ENCODE measurements at regions not wholly inside any gene's neighbourhood (a gene's known extent, or its start where the extent isn't known, plus 50 kb on each side); places are given as distances from the start of the nearest gene placed in this dataset.

- peak; percentile 76 to 84 for DNase-seq (ENCODE audit: low read depth in 2 of 2)
- H3K9ac ChIP-seq (ENCODE audit: insufficient read depth, low read length): no peak overlapping the region
Measured at GRCh38 chr9:18238254-18238653, 235.7 kb upstream of the ADAMTSL1 start.

DNA sequence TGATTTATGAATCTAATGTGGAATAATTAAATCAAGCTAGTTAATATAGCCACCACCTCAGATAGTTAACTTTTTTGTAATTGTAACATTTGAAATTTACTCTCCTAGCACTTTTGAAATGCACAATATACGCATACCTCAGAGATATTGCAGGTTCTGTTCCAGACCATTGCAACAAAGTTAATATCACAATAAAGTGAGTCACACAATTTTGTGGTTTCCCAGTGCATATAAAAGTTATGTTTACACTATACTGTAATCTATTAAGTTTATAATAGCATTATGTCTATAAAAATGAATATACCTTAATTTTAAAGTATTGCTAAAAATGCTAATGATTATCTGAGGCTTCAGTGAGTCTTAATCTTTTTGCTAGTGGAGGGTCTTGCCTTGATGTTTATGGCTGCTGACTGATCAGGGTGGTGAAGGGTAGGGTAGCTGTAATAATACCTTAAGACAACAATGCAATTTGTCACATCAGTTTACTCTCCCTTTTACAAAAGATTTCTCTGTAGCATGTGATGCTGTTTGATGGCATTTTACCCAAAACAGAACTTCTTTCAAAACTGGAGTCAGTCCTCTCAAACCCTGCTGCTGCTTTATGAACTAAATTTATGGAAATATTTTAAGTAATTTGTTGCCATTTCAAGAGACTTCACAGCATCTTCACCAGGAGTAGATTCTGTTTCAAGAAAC, 235.1 kb upstream of the ADAMTSL1 start:
- Histone ChIP-seq H3K4me2 (ENCODE audit: extremely low read depth, insufficient read depth, low read length) (no peak overlapping the region), H3K27ac (ENCODE audit: insufficient read depth, low read length) (no peak overlapping the region), H3K36me3 (ENCODE audit: control insufficient read depth, insufficient read depth, low read length) (no peaks in the 10 kb centered on the region), H3K27me3 (ENCODE audit: control insufficient read depth, insufficient read depth, low read length) (no peaks in the 10 kb centered on the region), H2AFZ (ENCODE audit: low read length) (no peak overlapping the region), H3K4me3 (replicated peaks in 1 of 4; ENCODE audit: control extremely low read depth in 1 of 4, insufficient read depth in 1 of 4, low read depth in 3 of 4, low read length in 4 of 4) (no peak overlapping the region), H3K79me2 (ENCODE audit: control insufficient read depth, insufficient read depth, low read length) (no peaks in the 10 kb centered on the region), H4K20me1 (ENCODE audit: control insufficient read depth, extremely low read depth, insufficient read depth, low read length) (no peaks in the 10 kb centered on the region), H3K9me3 (ENCODE audit: control insufficient read depth, insufficient read depth, low read depth, low read length) (no peaks in the 10 kb centered on the region), H3K9ac (ENCODE audit: insufficient read depth, low read length) (no peak overlapping the region), H3K4me1 (ENCODE audit: control insufficient read depth, extremely low read depth, insufficient read depth, low read length) (peaks cover 9% of the 10 kb centered on the region)
- DNase-seq (ENCODE audit: low read depth in 2 of 2): peak; percentile 65 to 68
- no peak for TF ChIP-seq EZH2 (IDR thresholded peaks at IDR 0.05; ENCODE audit: low read length, missing control alignments)
- TF ChIP-seq CTCF (conservative IDR thresholded peaks at IDR 0.05 in 1 of 2, IDR thresholded peaks at IDR 0.05 in 1 of 2; ENCODE audit: low read depth in 1 of 2, low read length in 2 of 2): no peak

More at GRCh38 chr9:18238254-18238653, 235.7 kb upstream of the ADAMTSL1 start:
- no peaks in the 10 kb centered on the region for H3K27me3 ChIP-seq (ENCODE audit: control insufficient read depth, insufficient read depth, low read length)
- no peak overlapping the region for H2AFZ ChIP-seq (ENCODE audit: low read length)
- TF ChIP-seq CTCF (conservative IDR thresholded peaks at IDR 0.05 in 1 of 2, IDR thresholded peaks at IDR 0.05 in 1 of 2; ENCODE audit: low read depth in 1 of 2, low read length in 2 of 2): no peak
- no peak for TF ChIP-seq EZH2 (IDR thresholded peaks at IDR 0.05; ENCODE audit: low read length, missing control alignments)
- no peak overlapping the region for H3K27ac ChIP-seq (ENCODE audit: insufficient read depth, low read length)
- H3K79me2 ChIP-seq (ENCODE audit: control insufficient read depth, insufficient read depth, low read length): no peaks in the 10 kb centered on the region
- no peaks in the 10 kb centered on the region for H3K36me3 ChIP-seq (ENCODE audit: control insufficient read depth, insufficient read depth, low read length)
- no peak overlapping the region for H3K4me3 ChIP-seq (replicated peaks in 1 of 4; ENCODE audit: control extremely low read depth in 1 of 4, insufficient read depth in 1 of 4, low read depth in 3 of 4, low read length in 4 of 4)
- peak overlapping the region; percentile 21 for H3K4me2 ChIP-seq (ENCODE audit: extremely low read depth, insufficient read depth, low read length)
- peaks cover 9% of the 10 kb centered on the region for H3K4me1 ChIP-seq (ENCODE audit: control insufficient read depth, extremely low read depth, insufficient read depth, low read length)
- H4K20me1 ChIP-seq (ENCODE audit: control insufficient read depth, extremely low read depth, insufficient read depth, low read length): no peaks in the 10 kb centered on the region
- no peaks in the 10 kb centered on the region for H3K9me3 ChIP-seq (ENCODE audit: control insufficient read depth, insufficient read depth, low read depth, low read length)

DNA sequence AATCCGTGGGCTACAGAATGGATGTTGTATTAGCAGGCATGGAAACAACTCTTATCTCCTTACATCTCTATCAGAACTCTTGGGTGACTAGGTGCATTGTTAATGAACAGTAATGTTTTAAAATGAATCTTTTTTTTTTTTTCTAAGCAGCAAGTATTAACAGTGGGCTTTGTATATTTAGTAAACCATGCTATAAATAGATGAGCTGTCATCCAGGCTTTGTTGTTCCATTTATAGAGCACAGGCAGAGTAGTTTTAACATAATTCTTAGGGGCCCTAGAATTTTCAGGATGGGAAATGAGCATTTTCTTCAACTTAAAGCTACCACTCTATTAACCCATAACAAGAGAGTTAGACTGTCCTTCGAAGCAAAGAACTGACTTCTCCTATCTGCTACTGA, 233.7 kb upstream of the ADAMTSL1 start:
- no peaks in the 10 kb centered on the region for H3K27me3 ChIP-seq (ENCODE audit: control insufficient read depth, insufficient read depth, low read length)
- no peak overlapping the region for H3K9ac ChIP-seq (ENCODE audit: insufficient read depth, low read length)
- no peaks in the 10 kb centered on the region for H3K9me3 ChIP-seq (ENCODE audit: control insufficient read depth, insufficient read depth, low read depth, low read length)
- no peak overlapping the region for H2AFZ ChIP-seq (ENCODE audit: low read length)
- no peak overlapping the region for H3K4me3 ChIP-seq (replicated peaks in 1 of 4; ENCODE audit: control extremely low read depth in 1 of 4, insufficient read depth in 1 of 4, low read depth in 3 of 4, low read length in 4 of 4)
- no peaks in the 10 kb centered on the region for H4K20me1 ChIP-seq (ENCODE audit: control insufficient read depth, extremely low read depth, insufficient read depth, low read length)
- no peaks in the 10 kb centered on the region for H3K79me2 ChIP-seq (ENCODE audit: control insufficient read depth, insufficient read depth, low read length)
- H3K4me1 ChIP-seq (ENCODE audit: control insufficient read depth, extremely low read depth, insufficient read depth, low read length): peaks cover 9% of the 10 kb centered on the region
- H3K4me2 ChIP-seq (ENCODE audit: extremely low read depth, insufficient read depth, low read length): no peak overlapping the region
- TF ChIP-seq CTCF (conservative IDR thresholded peaks at IDR 0.05 in 1 of 2, IDR thresholded peaks at IDR 0.05 in 1 of 2; ENCODE audit: low read depth in 1 of 2, low read length in 2 of 2) (no peak), EZH2 (IDR thresholded peaks at IDR 0.05; ENCODE audit: low read length, missing control alignments) (no peak)
- no peaks in the 10 kb centered on the region for H3K36me3 ChIP-seq (ENCODE audit: control insufficient read depth, insufficient read depth, low read length)
- DNase-seq (ENCODE audit: low read depth in 2 of 2): no peak
- no peak overlapping the region for H3K27ac ChIP-seq (ENCODE audit: insufficient read depth, low read length)
